ENCODE measurements at regions not wholly inside any gene's neighbourhood (a gene's known extent, or its start where the extent isn't known, plus 50 kb on each side); places are given as distances from the start of the nearest gene placed in this dataset.

GRCh38 chr9:13948037-13948436, 365.9 kb downstream of the NFIB start:
- H3K4me2 ChIP-seq (ENCODE audit: low read length) = no peak overlapping the region
- H3F3A ChIP-seq (ENCODE audit: control insufficient read depth, insufficient read depth) = no peaks in the 10 kb centered on the region
- H3K27me3 ChIP-seq (ENCODE audit: control insufficient read depth, low read length) = no peaks in the 10 kb centered on the region
- no peaks in the 10 kb centered on the region for H4K20me1 ChIP-seq (ENCODE audit: control insufficient read depth, insufficient read depth, low read depth, low read length)
- H3K36me3 ChIP-seq (ENCODE audit: control insufficient read depth, low read length) = no peaks in the 10 kb centered on the region
- H3K9me3 ChIP-seq (ENCODE audit: control insufficient read depth, insufficient read depth, low read length) = no peaks in the 10 kb centered on the region
- H3K79me2 ChIP-seq (ENCODE audit: control insufficient read depth, low read length) = no peaks in the 10 kb centered on the region
- no peaks in the 10 kb centered on the region for H3K9me2 ChIP-seq (replicated peaks; ENCODE audit: control insufficient read depth, low read length)
- TF ChIP-seq EZH2phosphoT487 (IDR thresholded peaks at IDR 0.05; ENCODE audit: borderline replicate concordance, low read length) = no peak
- TF ChIP-seq, protein P1, sequence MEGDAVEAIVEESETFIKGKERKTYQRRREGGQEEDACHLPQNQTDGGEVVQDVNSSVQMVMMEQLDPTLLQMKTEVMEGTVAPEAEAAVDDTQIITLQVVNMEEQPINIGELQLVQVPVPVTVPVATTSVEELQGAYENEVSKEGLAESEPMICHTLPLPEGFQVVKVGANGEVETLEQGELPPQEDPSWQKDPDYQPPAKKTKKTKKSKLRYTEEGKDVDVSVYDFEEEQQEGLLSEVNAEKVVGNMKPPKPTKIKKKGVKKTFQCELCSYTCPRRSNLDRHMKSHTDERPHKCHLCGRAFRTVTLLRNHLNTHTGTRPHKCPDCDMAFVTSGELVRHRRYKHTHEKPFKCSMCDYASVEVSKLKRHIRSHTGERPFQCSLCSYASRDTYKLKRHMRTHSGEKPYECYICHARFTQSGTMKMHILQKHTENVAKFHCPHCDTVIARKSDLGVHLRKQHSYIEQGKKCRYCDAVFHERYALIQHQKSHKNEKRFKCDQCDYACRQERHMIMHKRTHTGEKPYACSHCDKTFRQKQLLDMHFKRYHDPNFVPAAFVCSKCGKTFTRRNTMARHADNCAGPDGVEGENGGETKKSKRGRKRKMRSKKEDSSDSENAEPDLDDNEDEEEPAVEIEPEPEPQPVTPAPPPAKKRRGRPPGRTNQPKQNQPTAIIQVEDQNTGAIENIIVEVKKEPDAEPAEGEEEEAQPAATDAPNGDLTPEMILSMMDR (IDR thresholded peaks at IDR 0.05; ENCODE audit: low read depth, low read length, poor library complexity, severe bottlenecking) = no peak
- no peaks in the 10 kb centered on the region for H3K4me1 ChIP-seq (ENCODE audit: control insufficient read depth, low read length)
- H3K4me3 ChIP-seq (ENCODE audit: low read length) = no peak overlapping the region
- H3K27ac ChIP-seq (ENCODE audit: low read depth, low read length) = no peak overlapping the region

- Histone ChIP-seq H3K4me2 (ENCODE audit: low read length) (no peak overlapping the region), H3K9me2 (replicated peaks; ENCODE audit: control insufficient read depth, low read length) (no peaks in the 10 kb centered on the region), H3K4me3 (ENCODE audit: low read length) (no peak overlapping the region), H3K4me1 (ENCODE audit: control insufficient read depth, low read length) (no peaks in the 10 kb centered on the region), H3K79me2 (ENCODE audit: control insufficient read depth, low read length) (no peaks in the 10 kb centered on the region), H3F3A (ENCODE audit: control insufficient read depth, insufficient read depth) (no peaks in the 10 kb centered on the region), H3K9me3 (ENCODE audit: control insufficient read depth, insufficient read depth, low read length) (no peaks in the 10 kb centered on the region), H4K20me1 (ENCODE audit: control insufficient read depth, insufficient read depth, low read depth, low read length) (no peaks in the 10 kb centered on the region), H3K36me3 (ENCODE audit: control insufficient read depth, low read length) (no peaks in the 10 kb centered on the region), H3K27me3 (ENCODE audit: control insufficient read depth, low read length) (no peaks in the 10 kb centered on the region), H3K27ac (ENCODE audit: low read depth, low read length) (no peak overlapping the region)
- TF ChIP-seq EZH2phosphoT487 (IDR thresholded peaks at IDR 0.05; ENCODE audit: borderline replicate concordance, low read length) = no peak
Measured at GRCh38 chr9:13943176-13943575, 370.8 kb downstream of the NFIB start.

- Histone ChIP-seq H3K4me3 (ENCODE audit: low read length) (no peak overlapping the region), H3K4me1 (ENCODE audit: control insufficient read depth, low read length) (no peaks in the 10 kb centered on the region)
Measured at GRCh38 chr9:13942695-13943094, 371.2 kb downstream of the NFIB start.

GRCh38 chr9:13942201-13942600, 371.7 kb downstream of the NFIB start:
- no peaks in the 10 kb centered on the region for H4K20me1 ChIP-seq (ENCODE audit: control insufficient read depth, insufficient read depth, low read depth, low read length)
- no peak overlapping the region for H3K4me3 ChIP-seq (ENCODE audit: low read length)
- H3K9me2 ChIP-seq (replicated peaks; ENCODE audit: control insufficient read depth, low read length) = no peaks in the 10 kb centered on the region
- no peaks in the 10 kb centered on the region for H3F3A ChIP-seq (ENCODE audit: control insufficient read depth, insufficient read depth)
- no peaks in the 10 kb centered on the region for H3K79me2 ChIP-seq (ENCODE audit: control insufficient read depth, low read length)
- H3K4me1 ChIP-seq (ENCODE audit: control insufficient read depth, low read length) = no peaks in the 10 kb centered on the region
- H3K27ac ChIP-seq (ENCODE audit: low read depth, low read length) = no peak overlapping the region
- no peak for TF ChIP-seq EZH2phosphoT487 (IDR thresholded peaks at IDR 0.05; ENCODE audit: borderline replicate concordance, low read length)
- TF ChIP-seq, protein P1 (IDR thresholded peaks at IDR 0.05; ENCODE audit: low read depth, low read length, poor library complexity, severe bottlenecking) = no peak
- no peaks in the 10 kb centered on the region for H3K36me3 ChIP-seq (ENCODE audit: control insufficient read depth, low read length)
- H3K27me3 ChIP-seq (ENCODE audit: control insufficient read depth, low read length) = no peaks in the 10 kb centered on the region
- no peaks in the 10 kb centered on the region for H3K9me3 ChIP-seq (ENCODE audit: control insufficient read depth, insufficient read depth, low read length)
- H3K4me2 ChIP-seq (ENCODE audit: low read length) = no peak overlapping the region

More at GRCh38 chr9:13942695-13943094, 371.2 kb downstream of the NFIB start:
- no peaks in the 10 kb centered on the region for H3K79me2 ChIP-seq (ENCODE audit: control insufficient read depth, low read length)
- no peak for TF ChIP-seq EZH2phosphoT487 (IDR thresholded peaks at IDR 0.05; ENCODE audit: borderline replicate concordance, low read length)
- TF ChIP-seq, protein P1 (IDR thresholded peaks at IDR 0.05; ENCODE audit: low read depth, low read length, poor library complexity, severe bottlenecking) = no peak
- H3K9me3 ChIP-seq (ENCODE audit: control insufficient read depth, insufficient read depth, low read length) = no peaks in the 10 kb centered on the region
- H3K36me3 ChIP-seq (ENCODE audit: control insufficient read depth, low read length) = no peaks in the 10 kb centered on the region
- H4K20me1 ChIP-seq (ENCODE audit: control insufficient read depth, insufficient read depth, low read depth, low read length) = no peaks in the 10 kb centered on the region
- no peak overlapping the region for H3K27ac ChIP-seq (ENCODE audit: low read depth, low read length)
- H3K27me3 ChIP-seq (ENCODE audit: control insufficient read depth, low read length) = no peaks in the 10 kb centered on the region
- no peak overlapping the region for H3K4me2 ChIP-seq (ENCODE audit: low read length)
- no peaks in the 10 kb centered on the region for H3F3A ChIP-seq (ENCODE audit: control insufficient read depth, insufficient read depth)
- no peaks in the 10 kb centered on the region for H3K9me2 ChIP-seq (replicated peaks; ENCODE audit: control insufficient read depth, low read length)

Data from DOHH2 (cell line).